ENCODE measurements at regions not wholly inside any gene's neighbourhood (a gene's known extent, or its start where the extent isn't known, plus 50 kb on each side); places are given as distances from the start of the nearest gene placed in this dataset.

DNA sequence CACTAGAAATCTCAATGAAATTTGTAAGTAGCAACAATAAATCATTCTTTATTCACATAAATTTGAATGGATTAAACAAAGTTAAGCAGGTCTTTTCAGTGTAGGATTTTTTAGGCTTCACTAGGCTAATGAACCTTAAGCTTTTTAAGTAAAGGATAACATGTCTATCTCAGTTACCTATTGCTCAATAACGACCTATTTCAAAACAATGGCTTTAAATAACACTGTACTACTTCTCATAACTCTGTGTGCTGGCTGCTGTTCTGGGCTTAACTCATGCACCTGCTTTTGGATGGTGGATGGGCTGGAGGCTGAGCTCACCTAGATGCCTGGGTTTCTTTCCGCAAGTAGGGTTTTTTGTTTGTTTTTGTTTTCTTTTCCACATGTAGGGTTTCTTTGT, 495.0 kb upstream of the SLIT2 start:
- Histone ChIP-seq H3K27ac (ENCODE audit: low read length) (no peak overlapping the region), H3K36me3 (ENCODE audit: insufficient read depth, low read depth, low read length) (no peaks in the 10 kb centered on the region), H3K9ac (ENCODE audit: low read depth, low read length) (no peak overlapping the region), H3K4me1 (ENCODE audit: insufficient read depth, low read length) (no peaks in the 10 kb centered on the region), H3K4me3 (ENCODE audit: low read length) (no peak overlapping the region), H3K27me3 (ENCODE audit: insufficient read depth, low read length) (no peaks in the 10 kb centered on the region), H3K9me3 (ENCODE audit: insufficient read depth, low read depth, low read length) (no peaks in the 10 kb centered on the region)

DNA sequence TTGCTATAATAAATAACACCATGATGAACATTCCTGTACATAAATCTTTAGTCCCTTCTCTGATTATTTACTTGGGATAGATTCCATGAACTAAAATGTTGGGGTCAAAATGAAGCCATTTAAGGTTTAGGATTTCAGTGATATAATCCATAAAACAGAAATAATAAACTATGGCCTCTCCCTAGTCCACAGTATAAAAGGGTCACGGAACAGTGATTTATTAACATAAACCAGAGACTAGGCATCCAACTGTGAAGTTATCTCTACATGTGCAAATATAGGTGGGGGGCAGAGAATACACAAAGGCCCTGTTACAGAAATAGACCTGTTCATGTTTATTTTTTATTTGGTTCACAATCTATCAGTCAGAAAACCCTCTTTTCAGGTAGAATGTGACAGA, 499.1 kb upstream of the SLIT2 start:
- H3K9me3 ChIP-seq (ENCODE audit: insufficient read depth, low read depth, low read length) = no peaks in the 10 kb centered on the region

GRCh38 chr4:19748519-19749479, 502.9 kb upstream of the SLIT2 start:
- Histone ChIP-seq H3K27ac (ENCODE audit: low read length) (no peak overlapping the region), H3K9ac (ENCODE audit: low read depth, low read length) (no peak overlapping the region), H3K9me3 (ENCODE audit: insufficient read depth, low read depth, low read length) (no peaks in the 10 kb centered on the region), H3K4me1 (ENCODE audit: insufficient read depth, low read length) (no peaks in the 10 kb centered on the region), H3K4me3 (ENCODE audit: low read length) (no peak overlapping the region), H3K27me3 (ENCODE audit: insufficient read depth, low read length) (no peaks in the 10 kb centered on the region), H3K36me3 (ENCODE audit: insufficient read depth, low read depth, low read length) (no peaks in the 10 kb centered on the region)

More for the DNA sequence above, 499.1 kb upstream of the SLIT2 start:
- Histone ChIP-seq H3K9ac (ENCODE audit: low read depth, low read length) (no peak overlapping the region), H3K27me3 (ENCODE audit: insufficient read depth, low read length) (no peaks in the 10 kb centered on the region), H3K4me3 (ENCODE audit: low read length) (no peak overlapping the region), H3K27ac (ENCODE audit: low read length) (no peak overlapping the region), H3K36me3 (ENCODE audit: insufficient read depth, low read depth, low read length) (no peaks in the 10 kb centered on the region), H3K4me1 (ENCODE audit: insufficient read depth, low read length) (no peaks in the 10 kb centered on the region)

DNA sequence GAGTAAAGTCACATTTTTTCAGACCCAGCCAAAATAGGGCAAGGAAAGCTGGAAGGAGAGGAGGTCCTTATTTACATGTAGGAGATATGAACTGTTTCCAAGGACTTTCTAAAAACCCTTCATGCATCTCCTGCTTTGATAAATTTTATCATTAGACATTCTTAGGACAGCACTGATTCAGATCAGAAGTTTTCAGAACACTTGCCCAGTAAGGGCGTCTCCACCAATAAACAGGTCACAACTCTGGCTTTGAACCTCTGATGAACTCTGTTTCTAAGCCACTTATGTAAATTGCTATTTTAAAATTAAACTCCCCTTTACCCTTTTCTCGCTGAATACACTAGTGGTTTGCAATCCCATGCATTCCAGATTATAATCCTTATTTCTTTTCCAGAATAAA, 505.3 kb upstream of the SLIT2 start:
- Histone ChIP-seq H3K4me1 (ENCODE audit: insufficient read depth, low read length) (no peaks in the 10 kb centered on the region), H3K9ac (ENCODE audit: low read depth, low read length) (no peak overlapping the region), H3K9me3 (ENCODE audit: insufficient read depth, low read depth, low read length) (no peaks in the 10 kb centered on the region), H3K27ac (ENCODE audit: low read length) (no peak overlapping the region), H3K27me3 (ENCODE audit: insufficient read depth, low read length) (no peaks in the 10 kb centered on the region), H3K36me3 (ENCODE audit: insufficient read depth, low read depth, low read length) (no peaks in the 10 kb centered on the region), H3K4me3 (ENCODE audit: low read length) (no peak overlapping the region)

DNA sequence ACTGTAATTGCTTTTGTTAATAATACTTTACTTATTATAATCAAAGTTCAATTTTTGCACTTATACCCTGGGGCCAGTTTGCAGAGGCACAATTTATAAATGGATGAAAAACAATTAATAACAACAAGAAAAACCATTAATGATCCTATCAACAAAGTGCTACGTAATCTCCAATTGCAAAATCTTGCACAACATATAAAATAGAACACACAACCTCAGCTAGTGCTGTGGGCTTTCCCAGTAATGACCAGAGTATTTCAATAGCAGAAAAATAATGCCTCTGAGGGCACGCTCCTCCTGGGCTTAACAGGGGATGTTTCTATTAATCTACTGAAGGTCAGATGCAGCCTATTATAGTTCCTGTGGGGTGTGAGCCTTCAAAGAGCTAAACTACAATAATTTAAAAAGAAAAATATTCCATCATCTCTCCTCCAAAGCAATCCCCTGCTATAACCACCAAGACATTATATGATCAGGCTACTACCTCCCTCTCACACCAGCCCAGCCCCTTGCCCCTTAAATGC, 508.5 kb upstream of the SLIT2 start:
- H3K27ac ChIP-seq (ENCODE audit: low read length) = no peak overlapping the region
- no peaks in the 10 kb centered on the region for H3K9me3 ChIP-seq (ENCODE audit: insufficient read depth, low read depth, low read length)
- H3K36me3 ChIP-seq (ENCODE audit: insufficient read depth, low read depth, low read length) = no peaks in the 10 kb centered on the region
- no peak overlapping the region for H3K9ac ChIP-seq (ENCODE audit: low read depth, low read length)
- H3K4me1 ChIP-seq (ENCODE audit: insufficient read depth, low read length) = no peaks in the 10 kb centered on the region
- no peaks in the 10 kb centered on the region for H3K27me3 ChIP-seq (ENCODE audit: insufficient read depth, low read length)
- H3K4me3 ChIP-seq (ENCODE audit: low read length) = no peak overlapping the region

- Histone ChIP-seq H3K27me3 (ENCODE audit: insufficient read depth, low read length) (no peaks in the 10 kb centered on the region), H3K4me1 (ENCODE audit: insufficient read depth, low read length) (no peaks in the 10 kb centered on the region), H3K36me3 (ENCODE audit: insufficient read depth, low read depth, low read length) (no peaks in the 10 kb centered on the region), H3K9ac (ENCODE audit: low read depth, low read length) (no peak overlapping the region), H3K27ac (ENCODE audit: low read length) (no peak overlapping the region), H3K9me3 (ENCODE audit: insufficient read depth, low read depth, low read length) (no peaks in the 10 kb centered on the region), H3K4me3 (ENCODE audit: low read length) (no peak overlapping the region)
Measured at GRCh38 chr4:19739101-19739651, 512.5 kb upstream of the SLIT2 start.

- Histone ChIP-seq H3K36me3 (ENCODE audit: insufficient read depth, low read depth, low read length) (no peaks in the 10 kb centered on the region), H3K4me3 (ENCODE audit: low read length) (no peak overlapping the region), H3K9me3 (ENCODE audit: insufficient read depth, low read depth, low read length) (no peaks in the 10 kb centered on the region), H3K4me1 (ENCODE audit: insufficient read depth, low read length) (no peaks in the 10 kb centered on the region), H3K27ac (ENCODE audit: low read length) (no peak overlapping the region), H3K9ac (ENCODE audit: low read depth, low read length) (no peak overlapping the region), H3K27me3 (ENCODE audit: insufficient read depth, low read length) (no peaks in the 10 kb centered on the region)
Measured at GRCh38 chr4:19736968-19737756, 514.5 kb upstream of the SLIT2 start.

DNA sequence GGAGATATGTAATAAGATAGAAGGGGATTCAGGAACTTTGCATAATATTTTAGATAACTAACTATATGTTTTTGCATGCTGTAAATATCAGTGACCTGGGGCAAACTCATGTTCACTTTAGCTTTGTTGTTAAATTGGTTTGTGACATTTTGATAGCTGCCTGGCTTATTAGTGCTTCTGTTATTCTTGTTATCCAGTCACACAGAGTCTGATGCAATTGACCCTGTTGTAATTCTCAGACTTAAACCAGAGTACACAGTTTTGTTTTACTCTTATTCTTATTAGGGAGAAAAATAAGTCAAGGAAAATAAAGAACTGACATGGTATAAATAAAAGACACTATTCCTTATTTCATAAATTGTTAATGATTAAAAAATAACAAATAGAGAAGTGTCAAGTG, 516.7 kb upstream of the SLIT2 start:
- H3K36me3 ChIP-seq (ENCODE audit: insufficient read depth, low read depth, low read length) = no peaks in the 10 kb centered on the region
- H3K9ac ChIP-seq (ENCODE audit: low read depth, low read length) = no peak overlapping the region
- no peak overlapping the region for H3K27ac ChIP-seq (ENCODE audit: low read length)
- H3K9me3 ChIP-seq (ENCODE audit: insufficient read depth, low read depth, low read length) = no peaks in the 10 kb centered on the region
- H3K4me1 ChIP-seq (ENCODE audit: insufficient read depth, low read length) = no peaks in the 10 kb centered on the region
- no peak overlapping the region for H3K4me3 ChIP-seq (ENCODE audit: low read length)
- no peaks in the 10 kb centered on the region for H3K27me3 ChIP-seq (ENCODE audit: insufficient read depth, low read length)

DNA sequence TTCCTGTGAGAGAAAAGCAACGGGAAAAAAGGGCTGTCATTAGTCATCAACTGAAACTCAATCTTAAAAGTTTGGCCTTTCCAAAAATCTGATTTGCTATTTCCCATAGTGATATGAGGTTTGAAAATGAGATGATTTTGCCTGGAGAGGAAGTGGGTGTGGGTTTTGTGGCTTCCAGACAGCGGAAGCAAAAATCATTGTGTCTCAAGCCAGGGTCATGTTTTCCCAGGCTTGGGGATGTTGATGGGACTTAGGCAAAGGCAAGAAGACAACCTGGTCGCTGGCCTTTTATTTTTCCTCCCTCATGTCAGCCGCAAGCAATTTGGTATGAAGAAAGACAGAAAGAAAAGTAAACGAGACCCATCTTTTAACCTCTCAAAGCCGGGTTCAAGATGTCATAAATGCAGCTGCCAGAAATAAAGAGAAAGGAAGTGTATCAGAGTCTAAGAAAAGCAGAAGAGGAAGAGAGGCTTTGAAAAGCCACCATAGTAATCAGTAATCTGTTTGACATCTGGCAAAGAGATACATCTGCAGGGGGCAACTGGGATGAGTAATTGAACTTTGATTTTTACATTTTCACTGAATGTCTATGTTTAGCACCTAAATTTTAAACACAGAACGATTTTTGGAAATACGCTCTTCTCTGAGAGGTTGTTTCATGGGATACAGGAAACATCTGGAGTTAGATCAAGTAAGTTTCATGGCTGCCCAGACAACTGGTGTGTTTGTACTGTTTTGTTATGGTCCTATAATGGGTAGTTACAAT, 521.6 kb upstream of the SLIT2 start:
- Histone ChIP-seq H3K4me3 (ENCODE audit: low read length) (no peak overlapping the region), H3K27ac (ENCODE audit: low read length) (no peak overlapping the region), H3K9me3 (ENCODE audit: insufficient read depth, low read depth, low read length) (no peaks in the 10 kb centered on the region), H3K9ac (ENCODE audit: low read depth, low read length) (no peak overlapping the region), H3K36me3 (ENCODE audit: insufficient read depth, low read depth, low read length) (no peaks in the 10 kb centered on the region), H3K4me1 (ENCODE audit: insufficient read depth, low read length) (no peaks in the 10 kb centered on the region), H3K27me3 (ENCODE audit: insufficient read depth, low read length) (no peaks in the 10 kb centered on the region)

DNA sequence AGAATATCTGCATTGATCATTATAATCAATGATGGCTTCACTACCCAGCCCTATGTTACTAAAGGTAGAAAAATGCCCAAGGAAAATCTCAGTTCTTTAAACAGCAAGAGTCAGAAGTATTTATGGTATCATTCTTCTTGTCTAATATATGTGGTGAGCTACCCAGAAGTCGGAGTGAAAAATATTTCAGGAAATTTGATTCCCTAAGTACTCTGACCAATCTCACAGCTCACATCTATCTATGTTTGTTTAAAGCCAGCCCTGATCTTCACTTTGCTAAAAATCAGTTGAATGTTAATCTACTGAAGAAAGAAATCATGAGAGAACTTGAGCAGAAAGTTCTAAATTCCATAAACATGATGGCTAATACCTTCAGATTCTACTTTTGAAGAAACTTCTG, 522.9 kb upstream of the SLIT2 start:
- H3K4me3 ChIP-seq (ENCODE audit: low read length) = no peak overlapping the region
- no peaks in the 10 kb centered on the region for H3K27me3 ChIP-seq (ENCODE audit: insufficient read depth, low read length)
- no peak overlapping the region for H3K9ac ChIP-seq (ENCODE audit: low read depth, low read length)
- no peaks in the 10 kb centered on the region for H3K36me3 ChIP-seq (ENCODE audit: insufficient read depth, low read depth, low read length)
- H3K9me3 ChIP-seq (ENCODE audit: insufficient read depth, low read depth, low read length) = no peaks in the 10 kb centered on the region
- H3K27ac ChIP-seq (ENCODE audit: low read length) = no peak overlapping the region
- no peaks in the 10 kb centered on the region for H3K4me1 ChIP-seq (ENCODE audit: insufficient read depth, low read length)

- no peak overlapping the region for H3K27ac ChIP-seq (ENCODE audit: low read length)
Measured at GRCh38 chr4:19727141-19727540, 524.6 kb upstream of the SLIT2 start.

More at GRCh38 chr4:19727141-19727540, 524.6 kb upstream of the SLIT2 start:
- Histone ChIP-seq H3K27me3 (ENCODE audit: insufficient read depth, low read length) (no peaks in the 10 kb centered on the region), H3K4me3 (ENCODE audit: low read length) (no peak overlapping the region), H3K9me3 (ENCODE audit: insufficient read depth, low read depth, low read length) (no peaks in the 10 kb centered on the region), H3K9ac (ENCODE audit: low read depth, low read length) (no peak overlapping the region), H3K4me1 (ENCODE audit: insufficient read depth, low read length) (no peaks in the 10 kb centered on the region), H3K36me3 (ENCODE audit: insufficient read depth, low read depth, low read length) (no peaks in the 10 kb centered on the region)
